ENCODE measurements at regions not wholly inside any gene's neighbourhood (a gene's known extent, or its start where the extent isn't known, plus 50 kb on each side); places are given as distances from the start of the nearest gene placed in this dataset.

DNA sequence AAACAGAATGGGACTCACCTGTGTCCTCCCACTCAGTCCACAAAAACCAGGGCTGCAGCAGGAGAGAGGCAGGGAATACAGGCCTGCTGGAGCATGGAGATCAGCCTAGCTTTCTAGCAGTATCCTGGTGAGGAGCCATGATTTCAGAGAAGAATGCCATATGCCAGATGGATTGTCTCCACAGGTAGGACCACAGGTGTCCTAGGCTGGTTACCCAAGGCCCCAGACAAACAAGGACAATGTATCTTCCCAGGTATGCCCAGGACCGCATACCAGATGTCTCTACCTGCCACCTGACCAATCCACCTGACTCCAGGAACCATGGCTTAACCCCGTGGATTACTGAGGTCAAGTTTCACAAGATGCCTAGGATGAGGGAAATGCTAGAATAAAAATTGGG is 295.4 kb upstream of the NPSR1 start:
- H3K27ac Mint-ChIP-seq (ENCODE audit: unreplicated experiment): no peak overlapping the region
- no peaks in the 10 kb centered on the region for H3K4me1 Mint-ChIP-seq (ENCODE audit: unreplicated experiment)
- no peak for DNase-seq (ENCODE audit: low spot score)
- H3K27me3 Mint-ChIP-seq (ENCODE audit: unreplicated experiment): no peaks in the 10 kb centered on the region
- no peak for TF ChIP-seq CTCF (IDR thresholded peaks at IDR 0.05; ENCODE audit: unreplicated experiment)
- no peaks in the 10 kb centered on the region for H3K9me3 Mint-ChIP-seq (ENCODE audit: unreplicated experiment)
- H3K36me3 Mint-ChIP-seq (ENCODE audit: low read depth, unreplicated experiment): no peaks in the 10 kb centered on the region
- no peak overlapping the region for H3K4me3 Mint-ChIP-seq (ENCODE audit: unreplicated experiment)

DNA sequence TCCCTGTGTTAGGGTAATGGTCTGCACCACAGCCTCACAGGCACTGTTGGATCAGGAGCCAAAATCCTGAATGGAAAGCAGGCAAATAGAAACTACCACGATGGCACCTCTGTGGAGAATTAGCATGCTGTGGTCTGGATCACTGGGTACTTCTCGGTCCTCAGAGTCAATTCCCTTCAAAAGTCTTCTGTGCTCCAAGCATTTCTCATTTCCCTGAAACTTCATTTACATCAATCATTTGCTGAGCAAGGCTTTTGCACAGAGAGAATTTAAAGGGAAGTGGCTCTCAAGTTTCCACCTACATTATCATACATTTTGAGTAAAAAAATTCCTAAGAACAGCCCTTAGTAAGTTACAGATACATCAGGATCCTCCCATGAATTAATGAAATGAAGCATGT is 293.9 kb upstream of the NPSR1 start:
- no peak for DNase-seq (ENCODE audit: low spot score)
- H3K4me1 Mint-ChIP-seq (ENCODE audit: unreplicated experiment): no peaks in the 10 kb centered on the region
- no peak overlapping the region for H3K4me3 Mint-ChIP-seq (ENCODE audit: unreplicated experiment)
- H3K36me3 Mint-ChIP-seq (ENCODE audit: low read depth, unreplicated experiment): no peaks in the 10 kb centered on the region
- no peak for TF ChIP-seq CTCF (IDR thresholded peaks at IDR 0.05; ENCODE audit: unreplicated experiment)
- H3K9me3 Mint-ChIP-seq (ENCODE audit: unreplicated experiment): no peaks in the 10 kb centered on the region
- no peaks in the 10 kb centered on the region for H3K27me3 Mint-ChIP-seq (ENCODE audit: unreplicated experiment)
- H3K27ac Mint-ChIP-seq (ENCODE audit: unreplicated experiment): no peak overlapping the region

GRCh38 chr7:34365011-34365410 is 293.0 kb upstream of the NPSR1 start:
- no peak overlapping the region for H3K4me3 Mint-ChIP-seq (ENCODE audit: unreplicated experiment)
- no peaks in the 10 kb centered on the region for H3K27me3 Mint-ChIP-seq (ENCODE audit: unreplicated experiment)
- no peaks in the 10 kb centered on the region for H3K4me1 Mint-ChIP-seq (ENCODE audit: unreplicated experiment)
- DNase-seq (ENCODE audit: low spot score): no peak
- no peaks in the 10 kb centered on the region for H3K9me3 Mint-ChIP-seq (ENCODE audit: unreplicated experiment)
- no peak overlapping the region for H3K27ac Mint-ChIP-seq (ENCODE audit: unreplicated experiment)
- no peaks in the 10 kb centered on the region for H3K36me3 Mint-ChIP-seq (ENCODE audit: low read depth, unreplicated experiment)
- TF ChIP-seq CTCF (IDR thresholded peaks at IDR 0.05; ENCODE audit: unreplicated experiment): no peak

GRCh38 chr7:34365611-34366010 is 292.4 kb upstream of the NPSR1 start:
- Mint-ChIP-seq H3K27me3 (ENCODE audit: unreplicated experiment) (no peaks in the 10 kb centered on the region), H3K27ac (ENCODE audit: unreplicated experiment) (no peak overlapping the region), H3K4me3 (ENCODE audit: unreplicated experiment) (no peak overlapping the region), H3K36me3 (ENCODE audit: low read depth, unreplicated experiment) (no peaks in the 10 kb centered on the region), H3K4me1 (ENCODE audit: unreplicated experiment) (no peaks in the 10 kb centered on the region), H3K9me3 (ENCODE audit: unreplicated experiment) (no peaks in the 10 kb centered on the region)
- DNase-seq (ENCODE audit: low spot score): no peak
- no peak for TF ChIP-seq CTCF (IDR thresholded peaks at IDR 0.05; ENCODE audit: unreplicated experiment)

DNA sequence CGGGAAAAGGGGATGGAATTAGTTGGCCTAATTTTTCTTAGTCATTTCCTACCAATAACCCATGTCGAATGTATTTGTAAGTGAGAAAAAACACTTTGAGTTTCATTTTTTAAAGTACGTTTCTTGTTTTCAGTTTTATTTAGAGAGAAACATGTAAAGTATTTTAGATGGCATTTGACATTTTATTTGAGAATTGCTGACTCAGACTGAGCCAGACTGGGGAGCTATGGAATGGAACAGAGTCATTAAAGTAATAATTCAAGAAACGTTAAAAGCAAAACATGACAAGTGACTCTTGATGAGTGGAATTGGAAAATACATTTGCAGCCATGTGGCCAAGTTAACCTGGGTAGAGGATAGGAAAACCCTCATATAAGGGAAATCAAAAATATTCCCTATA is 286.1 kb upstream of the NPSR1 start:
- no peak for TF ChIP-seq CTCF (IDR thresholded peaks at IDR 0.05; ENCODE audit: unreplicated experiment)
- Mint-ChIP-seq H3K4me1 (ENCODE audit: unreplicated experiment) (no peaks in the 10 kb centered on the region), H3K9me3 (ENCODE audit: unreplicated experiment) (no peaks in the 10 kb centered on the region), H3K36me3 (ENCODE audit: low read depth, unreplicated experiment) (no peaks in the 10 kb centered on the region), H3K27me3 (ENCODE audit: unreplicated experiment) (no peaks in the 10 kb centered on the region), H3K4me3 (ENCODE audit: unreplicated experiment) (no peak overlapping the region), H3K27ac (ENCODE audit: unreplicated experiment) (no peak overlapping the region)
- DNase-seq (ENCODE audit: low spot score): no peak

Data from endothelial cell (in vitro differentiated cells).